IPS DF 19.7 (cell line): ENCODE measurements at regions not wholly inside any gene's neighbourhood (a gene's known extent, or its start where the extent isn't known, plus 50 kb on each side); places are given as distances from the start of the nearest gene placed in this dataset.

ENCODE experiments used
- DNase-seq: peaks from one replicate; pipeline ENCODE4 v3.0.0-alpha.2; 2013; ENCODE audit warnings: low read depth, low spot score

GRCh38 chr3:66165660-66166059, 55.1 kb upstream of the SLC25A26 start:
- DNase-seq = no peak

GRCh38 chr3:66164155-66164554, 56.6 kb upstream of the SLC25A26 start:
- no peak for DNase-seq

- DNase-seq = no peak
Measured at GRCh38 chr3:66163222-66163621, 57.6 kb upstream of the SLC25A26 start.

- no peak for DNase-seq
Measured at GRCh38 chr3:66162766-66163165, 58.0 kb upstream of the SLC25A26 start.

GRCh38 chr3:66158933-66159683, 61.7 kb upstream of the SLC25A26 start:
- DNase-seq = no peak

GRCh38 chr3:66154444-66154861, 66.3 kb upstream of the SLC25A26 start:
- DNase-seq = no peak

- no peak for DNase-seq
Measured at GRCh38 chr3:66153481-66154443, 67.0 kb upstream of the SLC25A26 start.

GRCh38 chr3:66152336-66152735, 68.5 kb upstream of the SLC25A26 start:
- DNase-seq = no peak

GRCh38 chr3:66150977-66151376, 69.8 kb upstream of the SLC25A26 start:
- no peak for DNase-seq

- DNase-seq = no peak
Measured at GRCh38 chr3:66149269-66149668, 71.5 kb upstream of the SLC25A26 start.

GRCh38 chr3:66145408-66145733, 75.4 kb upstream of the SLC25A26 start:
- DNase-seq = no peak

- no peak for DNase-seq
Measured at GRCh38 chr3:66144568-66145407, 76.0 kb upstream of the SLC25A26 start.

GRCh38 chr3:66142079-66142478, 78.7 kb upstream of the SLC25A26 start:
- no peak for DNase-seq

- no peak for DNase-seq
Measured at GRCh38 chr3:66140743-66141372, 79.9 kb upstream of the SLC25A26 start.

GRCh38 chr3:66140106-66140505, 80.7 kb upstream of the SLC25A26 start:
- DNase-seq = no peak

- DNase-seq = no peak
Measured at GRCh38 chr3:66139415-66139814, 81.4 kb upstream of the SLC25A26 start.

GRCh38 chr3:66138336-66139313, 82.2 kb upstream of the SLC25A26 start:
- DNase-seq = peak; percentile 63

GRCh38 chr3:66136597-66136996, 84.2 kb upstream of the SLC25A26 start:
- no peak for DNase-seq

- DNase-seq = no peak
Measured at GRCh38 chr3:66133853-66134445, 86.9 kb upstream of the SLC25A26 start.
